Fibroblast of lung (primary cell): ENCODE measurements at regions not wholly inside any gene's neighbourhood (a gene's known extent, or its start where the extent isn't known, plus 50 kb on each side); places are given as distances from the start of the nearest gene placed in this dataset.

Source experiments
- DNase-seq, 2 donors: peaks; one replicate each; pipeline versions ENCODE4 v3.0.0 to v3.0.0-alpha.2; 2010; ENCODE audit warnings: low read depth in 2 of 2
- H2AFZ ChIP-seq: 2 replicates; pipeline ENCODE4 v1.5.1; 2012; ENCODE audit warnings: low read length, control low read depth, inconsistent platforms
- H3K27ac ChIP-seq: 2 replicates; pipeline ENCODE4 v1.5.1; 2011; ENCODE audit warnings: low read length, control low read depth; ENCODE audit not compliant: insufficient read depth
- H3K27me3 ChIP-seq: 2 replicates; pipeline ENCODE4 v1.5.1; 2011; ENCODE audit warnings: mild to moderate bottlenecking, low read length; ENCODE audit not compliant: control insufficient read depth, insufficient read depth
- H3K36me3 ChIP-seq: 2 replicates; pipeline ENCODE4 v1.5.1; 2011; ENCODE audit warnings: low read length; ENCODE audit not compliant: control insufficient read depth, insufficient read depth
- H3K4me1 ChIP-seq: 2 replicates; pipeline ENCODE4 v1.5.1; 2011; ENCODE audit warnings: low read length; ENCODE audit not compliant: control insufficient read depth, insufficient read depth; ENCODE audit errors: extremely low read depth
- H3K4me2 ChIP-seq: 2 replicates; pipeline ENCODE4 v1.5.1; 2011; ENCODE audit warnings: low read length, control low read depth; ENCODE audit not compliant: insufficient read depth; ENCODE audit errors: extremely low read depth
- H3K4me3 ChIP-seq, 4 experiments: fragments of 200-600 bp in 1 of 4; sonication (generic) in 1 of 4; replicated peaks in 1 of 4; 2 replicates each; pipeline ENCODE4 v1.5.1; 2011 to 2016; ENCODE audit warnings: low read length in 4 of 4, low read depth in 3 of 4, mild to moderate bottlenecking in 3 of 4, control low read depth in 2 of 4, inconsistent platforms in 1 of 4, mixed read lengths in 1 of 4; ENCODE audit not compliant: insufficient read depth in 1 of 4; ENCODE audit errors: control extremely low read depth in 1 of 4
- H3K79me2 ChIP-seq: 2 replicates; pipeline ENCODE4 v1.5.1; 2012; ENCODE audit warnings: mild to moderate bottlenecking, low read length, inconsistent platforms; ENCODE audit not compliant: control insufficient read depth, insufficient read depth
- H3K9ac ChIP-seq: 2 replicates; pipeline ENCODE4 v1.5.1; 2011; ENCODE audit warnings: mild to moderate bottlenecking, low read length, control low read depth; ENCODE audit not compliant: insufficient read depth
- H3K9me3 ChIP-seq: 2 replicates; pipeline ENCODE4 v1.5.1; 2012; ENCODE audit warnings: low read depth, low read length; ENCODE audit not compliant: control insufficient read depth, insufficient read depth
- H4K20me1 ChIP-seq: 2 replicates; pipeline ENCODE4 v1.5.1; 2011; ENCODE audit warnings: low read length; ENCODE audit not compliant: control insufficient read depth, insufficient read depth; ENCODE audit errors: extremely low read depth
- CTCF ChIP-seq, 2 donors: IDR thresholded peaks in 1 of 2; conservative IDR thresholded peaks in 1 of 2; 1 replicate in 1 of 2; 2 replicates in 1 of 2; pipeline ENCODE4 v1.5.1; 2011 to 2012; ENCODE audit warnings: low read length in 2 of 2, control low read depth in 1 of 2, inconsistent platforms in 1 of 2, low read depth in 1 of 2, mild to moderate bottlenecking in 1 of 2
- EZH2 ChIP-seq: IDR thresholded peaks from 2 replicates; pipeline ENCODE4 v1.5.1; 2012; ENCODE audit warnings: low read length, control low read depth, mild to moderate bottlenecking; ENCODE audit errors: missing control alignments

- TF ChIP-seq EZH2 (no peak), CTCF (conservative IDR thresholded peaks at IDR 0.05 in 1 of 2, IDR thresholded peaks at IDR 0.05 in 1 of 2; ENCODE audit: low read depth in 1 of 2, low read length in 2 of 2) (no peak)
Measured at GRCh38 chr14:101004954-101005353, 101.4 kb upstream of the RTL1 start.

GRCh38 chr14:101005447-101005846, 101.9 kb upstream of the RTL1 start:
- no peaks in the 10 kb centered on the region for H3K27me3 ChIP-seq
- no peaks in the 10 kb centered on the region for H3K4me1 ChIP-seq
- H3K9me3 ChIP-seq: no peaks in the 10 kb centered on the region
- no peak overlapping the region for H3K9ac ChIP-seq
- H2AFZ ChIP-seq: no peak overlapping the region
- no peak overlapping the region for H3K27ac ChIP-seq
- H3K4me3 ChIP-seq: no peak overlapping the region
- TF ChIP-seq EZH2 (no peak), CTCF (conservative IDR thresholded peaks at IDR 0.05 in 1 of 2, IDR thresholded peaks at IDR 0.05 in 1 of 2; ENCODE audit: low read depth in 1 of 2, low read length in 2 of 2) (no peak)
- no peaks in the 10 kb centered on the region for H3K79me2 ChIP-seq
- DNase-seq: no peak
- peaks cover 8% of the 10 kb centered on the region for H3K36me3 ChIP-seq
- H4K20me1 ChIP-seq: no peaks in the 10 kb centered on the region
- no peak overlapping the region for H3K4me2 ChIP-seq

More at GRCh38 chr14:101004954-101005353, 101.4 kb upstream of the RTL1 start:
- Histone ChIP-seq H3K79me2 (no peaks in the 10 kb centered on the region), H3K4me3 (no peak overlapping the region), H3K27ac (no peak overlapping the region), H3K36me3 (peaks cover 8% of the 10 kb centered on the region), H3K4me1 (no peaks in the 10 kb centered on the region), H4K20me1 (no peaks in the 10 kb centered on the region), H3K4me2 (no peak overlapping the region), H3K27me3 (no peaks in the 10 kb centered on the region), H3K9ac (no peak overlapping the region), H2AFZ (no peak overlapping the region), H3K9me3 (no peaks in the 10 kb centered on the region)
- DNase-seq: peak; percentile 31 to 79

GRCh38 chr14:101006008-101006407, 102.5 kb upstream of the RTL1 start:
- Histone ChIP-seq H3K4me3 (no peak overlapping the region), H3K36me3 (peaks cover 8% of the 10 kb centered on the region), H3K9me3 (no peaks in the 10 kb centered on the region), H2AFZ (no peak overlapping the region), H3K27ac (no peak overlapping the region), H3K9ac (no peak overlapping the region), H4K20me1 (no peaks in the 10 kb centered on the region), H3K27me3 (no peaks in the 10 kb centered on the region), H3K4me2 (no peak overlapping the region), H3K4me1 (no peaks in the 10 kb centered on the region), H3K79me2 (no peaks in the 10 kb centered on the region)
- no peak for DNase-seq
- TF ChIP-seq CTCF (conservative IDR thresholded peaks at IDR 0.05 in 1 of 2, IDR thresholded peaks at IDR 0.05 in 1 of 2; ENCODE audit: low read depth in 1 of 2, low read length in 2 of 2) (no peak), EZH2 (no peak)
